ENCODE measurements at regions not wholly inside any gene's neighbourhood (a gene's known extent, or its start where the extent isn't known, plus 50 kb on each side); places are given as distances from the start of the nearest gene placed in this dataset.

- TF ChIP-seq, protein P1, sequence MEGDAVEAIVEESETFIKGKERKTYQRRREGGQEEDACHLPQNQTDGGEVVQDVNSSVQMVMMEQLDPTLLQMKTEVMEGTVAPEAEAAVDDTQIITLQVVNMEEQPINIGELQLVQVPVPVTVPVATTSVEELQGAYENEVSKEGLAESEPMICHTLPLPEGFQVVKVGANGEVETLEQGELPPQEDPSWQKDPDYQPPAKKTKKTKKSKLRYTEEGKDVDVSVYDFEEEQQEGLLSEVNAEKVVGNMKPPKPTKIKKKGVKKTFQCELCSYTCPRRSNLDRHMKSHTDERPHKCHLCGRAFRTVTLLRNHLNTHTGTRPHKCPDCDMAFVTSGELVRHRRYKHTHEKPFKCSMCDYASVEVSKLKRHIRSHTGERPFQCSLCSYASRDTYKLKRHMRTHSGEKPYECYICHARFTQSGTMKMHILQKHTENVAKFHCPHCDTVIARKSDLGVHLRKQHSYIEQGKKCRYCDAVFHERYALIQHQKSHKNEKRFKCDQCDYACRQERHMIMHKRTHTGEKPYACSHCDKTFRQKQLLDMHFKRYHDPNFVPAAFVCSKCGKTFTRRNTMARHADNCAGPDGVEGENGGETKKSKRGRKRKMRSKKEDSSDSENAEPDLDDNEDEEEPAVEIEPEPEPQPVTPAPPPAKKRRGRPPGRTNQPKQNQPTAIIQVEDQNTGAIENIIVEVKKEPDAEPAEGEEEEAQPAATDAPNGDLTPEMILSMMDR (IDR thresholded peaks at IDR 0.05): no peak
- TF ChIP-seq POLR2A (IDR thresholded peaks at IDR 0.05): no peak
Observed at GRCh38 chr10:128642023-128642422, 515.8 kb upstream of the MKI67 start.

Data from uterus (tissue), 2 donors.